Neural progenitor cell (in vitro differentiated cells): ENCODE measurements at regions not wholly inside any gene's neighbourhood (a gene's known extent, or its start where the extent isn't known, plus 50 kb on each side); places are given as distances from the start of the nearest gene placed in this dataset.

Experiments
- DNase-seq: peaks from one replicate; pipeline ENCODE4 v3.0.0-alpha.2; 2016; ENCODE audit warnings: low spot score
- H2AFZ ChIP-seq: fragments of 200-600 bp; sonication (generic); replicated peaks from 2 replicates; pipeline ENCODE4 v1.6.1; 2016; ENCODE audit warnings: antibody characterized with exemption
- H3F3A ChIP-seq: fragments of 200-600 bp; sonication (generic); 2 replicates; pipeline ENCODE4 v1.6.1; 2016; ENCODE audit warnings: antibody characterized with exemption, low read depth
- H3K27ac ChIP-seq: fragments of 200-600 bp; sonication (generic); 2 replicates; pipeline ENCODE4 v1.5.1; 2016; ENCODE audit warnings: mild to moderate bottlenecking
- H3K27me3 ChIP-seq: fragments of 200-600 bp; sonication (generic); 2 replicates; pipeline ENCODE4 v1.6.1; 2016; ENCODE audit warnings: mild to moderate bottlenecking, moderate library complexity
- H3K36me3 ChIP-seq: fragments of 200-600 bp; sonication (generic); 2 replicates; pipeline ENCODE4 v1.5.1; 2016
- H3K4me1 ChIP-seq: fragments of 200-600 bp; sonication (generic); 2 replicates; pipeline ENCODE4 v1.6.1; 2016; ENCODE audit warnings: mixed run types
- H3K4me2 ChIP-seq: fragments of 200-600 bp; sonication (generic); 2 replicates; pipeline ENCODE4 v1.6.1; 2016
- H3K4me3 ChIP-seq: fragments of 200-600 bp; sonication (generic); 2 replicates; pipeline ENCODE4 v1.5.1; 2016
- H3K79me2 ChIP-seq: fragments of 200-600 bp; sonication (generic); 2 replicates; pipeline ENCODE4 v1.6.1; 2016; ENCODE audit warnings: low read depth
- H3K9ac ChIP-seq: fragments of 200-600 bp; sonication (generic); 2 replicates; pipeline ENCODE4 v1.6.1; 2016
- H3K9me3 ChIP-seq: fragments of 200-600 bp; sonication (generic); 2 replicates; pipeline ENCODE4 v1.5.1; 2016; ENCODE audit warnings: low read depth
- H4K20me1 ChIP-seq: fragments of 200-600 bp; sonication (generic); 2 replicates; pipeline ENCODE4 v1.6.1; 2016; ENCODE audit warnings: low read depth
- H3K27ac Mint-ChIP-seq: 3 replicates; pipeline ENCODE4 v1.8.0; 2021; ENCODE audit warnings: mixed read lengths
- H3K27me3 Mint-ChIP-seq: 2 replicates; pipeline ENCODE4 v1.8.0; 2022; ENCODE audit warnings: low read depth, mild to moderate bottlenecking, inconsistent platforms, moderate library complexity, mixed read lengths; ENCODE audit not compliant: insufficient read depth
- H3K36me3 Mint-ChIP-seq: 3 replicates; pipeline ENCODE4 v1.8.0; 2021; ENCODE audit warnings: mixed read lengths
- H3K4me1 Mint-ChIP-seq: 3 replicates; pipeline ENCODE4 v1.8.0; 2021; ENCODE audit warnings: mixed read lengths
- H3K4me3 Mint-ChIP-seq: 3 replicates; pipeline ENCODE4 v1.8.0; 2021; ENCODE audit warnings: mild to moderate bottlenecking, moderate library complexity, mixed read lengths
- H3K9me3 Mint-ChIP-seq: 3 replicates; pipeline ENCODE4 v1.8.0; 2020; ENCODE audit warnings: mixed read lengths
- EZH2 ChIP-seq: fragments of 200-600 bp; sonication (generic); IDR thresholded peaks from 2 replicates; pipeline ENCODE4 v1.6.1; 2017; ENCODE audit warnings: antibody characterized with exemption, mild to moderate bottlenecking, moderate library complexity
- EZH2phosphoT487 ChIP-seq: fragments of 200-600 bp; sonication (generic); IDR thresholded peaks from 2 replicates; pipeline ENCODE4 v1.6.1; 2017; ENCODE audit warnings: antibody characterized with exemption
- TF ChIP-seq, protein P1 (sequence below): fragments of 200-600 bp; sonication (generic); IDR thresholded peaks from 2 replicates; pipeline ENCODE4 v1.5.1; 2017; ENCODE audit warnings: antibody characterized with exemption, mild to moderate bottlenecking

DNA sequence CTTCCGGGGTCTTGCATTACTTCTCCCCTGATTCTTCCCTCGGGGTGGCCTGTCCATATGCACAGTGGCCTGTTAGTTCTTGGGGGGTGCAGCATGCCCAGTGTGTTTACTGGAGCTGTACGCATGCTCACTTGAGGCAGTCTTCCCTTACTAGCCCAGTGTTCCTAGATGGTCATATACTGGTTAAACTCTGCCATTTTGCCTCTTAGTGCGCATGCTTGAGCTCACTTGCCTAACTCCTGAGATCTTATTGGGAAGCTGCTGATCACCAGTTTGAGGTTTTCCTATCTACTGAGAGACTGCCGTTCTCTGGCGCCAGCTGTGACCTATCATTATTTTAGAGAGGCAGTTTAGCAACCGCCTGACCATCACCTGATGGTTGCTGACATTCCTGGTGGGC, 571.2 kb downstream of the ADCYAP1 start:
- Histone ChIP-seq H4K20me1 (no peaks in the 10 kb centered on the region), H3K36me3 (no peaks in the 10 kb centered on the region), H3K4me1 (no peaks in the 10 kb centered on the region), H3F3A (no peaks in the 10 kb centered on the region), H2AFZ (no peak overlapping the region), H3K9ac (no peak overlapping the region), H3K27me3 (no peaks in the 10 kb centered on the region), H3K27ac (no peak overlapping the region), H3K4me2 (no peak overlapping the region), H3K9me3 (no peaks in the 10 kb centered on the region), H3K4me3 (no peak overlapping the region), H3K79me2 (no peaks in the 10 kb centered on the region)
- no peak overlapping the region for H3K27ac Mint-ChIP-seq
- H3K4me3 Mint-ChIP-seq = no peak overlapping the region
- no peak for TF ChIP-seq EZH2
- TF ChIP-seq EZH2phosphoT487 = no peak
- TF ChIP-seq, protein P1, sequence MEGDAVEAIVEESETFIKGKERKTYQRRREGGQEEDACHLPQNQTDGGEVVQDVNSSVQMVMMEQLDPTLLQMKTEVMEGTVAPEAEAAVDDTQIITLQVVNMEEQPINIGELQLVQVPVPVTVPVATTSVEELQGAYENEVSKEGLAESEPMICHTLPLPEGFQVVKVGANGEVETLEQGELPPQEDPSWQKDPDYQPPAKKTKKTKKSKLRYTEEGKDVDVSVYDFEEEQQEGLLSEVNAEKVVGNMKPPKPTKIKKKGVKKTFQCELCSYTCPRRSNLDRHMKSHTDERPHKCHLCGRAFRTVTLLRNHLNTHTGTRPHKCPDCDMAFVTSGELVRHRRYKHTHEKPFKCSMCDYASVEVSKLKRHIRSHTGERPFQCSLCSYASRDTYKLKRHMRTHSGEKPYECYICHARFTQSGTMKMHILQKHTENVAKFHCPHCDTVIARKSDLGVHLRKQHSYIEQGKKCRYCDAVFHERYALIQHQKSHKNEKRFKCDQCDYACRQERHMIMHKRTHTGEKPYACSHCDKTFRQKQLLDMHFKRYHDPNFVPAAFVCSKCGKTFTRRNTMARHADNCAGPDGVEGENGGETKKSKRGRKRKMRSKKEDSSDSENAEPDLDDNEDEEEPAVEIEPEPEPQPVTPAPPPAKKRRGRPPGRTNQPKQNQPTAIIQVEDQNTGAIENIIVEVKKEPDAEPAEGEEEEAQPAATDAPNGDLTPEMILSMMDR = no peak
- H3K36me3 Mint-ChIP-seq = no peaks in the 10 kb centered on the region
- no peaks in the 10 kb centered on the region for H3K4me1 Mint-ChIP-seq
- no peak for DNase-seq
- no peaks in the 10 kb centered on the region for H3K27me3 Mint-ChIP-seq
- H3K9me3 Mint-ChIP-seq = no peaks in the 10 kb centered on the region

DNA sequence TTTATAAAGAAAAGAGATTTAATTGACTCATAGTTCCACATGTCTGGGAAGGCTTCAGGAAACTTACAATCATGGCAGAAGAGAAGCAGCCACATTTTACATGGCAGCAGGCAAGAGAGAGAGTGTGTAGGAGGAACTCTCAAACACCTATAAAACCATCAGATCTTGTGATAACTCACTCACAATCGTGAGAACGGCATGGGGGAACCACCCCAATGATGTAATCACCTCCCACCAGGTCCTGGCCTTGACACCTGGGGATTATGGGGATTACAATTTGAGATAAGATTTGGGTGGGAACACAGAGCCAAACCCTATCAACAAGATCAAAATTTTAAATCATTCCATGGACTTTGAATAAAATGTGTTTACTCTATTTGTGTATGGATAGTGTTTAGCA, 575.6 kb downstream of the ADCYAP1 start:
- Mint-ChIP-seq H3K4me1 (no peaks in the 10 kb centered on the region), H3K36me3 (no peaks in the 10 kb centered on the region), H3K27me3 (no peaks in the 10 kb centered on the region), H3K27ac (no peak overlapping the region), H3K4me3 (no peak overlapping the region), H3K9me3 (no peaks in the 10 kb centered on the region)
- no peak overlapping the region for H3K4me2 ChIP-seq
- H2AFZ ChIP-seq = no peak overlapping the region
- no peaks in the 10 kb centered on the region for H3K79me2 ChIP-seq
- H3K9ac ChIP-seq = no peak overlapping the region
- H3K27me3 ChIP-seq = no peaks in the 10 kb centered on the region
- no peaks in the 10 kb centered on the region for H3F3A ChIP-seq
- no peaks in the 10 kb centered on the region for H3K9me3 ChIP-seq
- no peak overlapping the region for H3K4me3 ChIP-seq
- no peak overlapping the region for H3K27ac ChIP-seq
- TF ChIP-seq EZH2phosphoT487 = no peak
- no peak for TF ChIP-seq EZH2
- TF ChIP-seq, protein P1 = no peak
- no peak for DNase-seq
- no peaks in the 10 kb centered on the region for H4K20me1 ChIP-seq
- no peaks in the 10 kb centered on the region for H3K4me1 ChIP-seq
- H3K36me3 ChIP-seq = no peaks in the 10 kb centered on the region

DNA sequence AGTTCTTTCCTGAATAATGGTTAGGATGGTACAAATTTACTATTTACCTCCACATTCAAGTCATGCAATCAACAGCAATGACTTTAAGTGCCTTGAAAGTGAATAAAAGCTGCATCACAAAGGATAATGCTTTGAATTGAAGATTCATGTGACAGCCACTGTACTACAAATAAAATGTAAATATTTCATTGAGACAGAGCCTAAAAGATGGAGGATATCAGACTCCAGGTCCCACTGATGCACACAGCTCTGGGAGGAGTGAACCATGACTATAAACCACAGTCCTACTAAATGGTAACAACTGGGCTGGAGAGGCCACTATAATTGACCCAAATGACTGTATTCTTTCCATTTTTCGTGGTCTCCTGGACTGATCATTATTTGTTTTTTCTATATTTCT, 576.9 kb downstream of the ADCYAP1 start:
- no peak overlapping the region for H3K27ac ChIP-seq
- no peak overlapping the region for H2AFZ ChIP-seq
- no peak overlapping the region for H3K9ac ChIP-seq
- no peaks in the 10 kb centered on the region for H3K79me2 ChIP-seq
- Mint-ChIP-seq H3K27ac (no peak overlapping the region), H3K4me1 (no peaks in the 10 kb centered on the region), H3K27me3 (no peaks in the 10 kb centered on the region), H3K4me3 (no peak overlapping the region), H3K9me3 (no peaks in the 10 kb centered on the region), H3K36me3 (no peaks in the 10 kb centered on the region)
- H3K9me3 ChIP-seq = no peaks in the 10 kb centered on the region
- no peak for DNase-seq
- H3F3A ChIP-seq = no peaks in the 10 kb centered on the region
- no peaks in the 10 kb centered on the region for H3K4me1 ChIP-seq
- no peak overlapping the region for H3K4me2 ChIP-seq
- no peak overlapping the region for H3K4me3 ChIP-seq
- H3K36me3 ChIP-seq = no peaks in the 10 kb centered on the region
- no peaks in the 10 kb centered on the region for H4K20me1 ChIP-seq
- TF ChIP-seq, protein P1 = no peak
- no peak for TF ChIP-seq EZH2phosphoT487
- TF ChIP-seq EZH2 = no peak
- no peaks in the 10 kb centered on the region for H3K27me3 ChIP-seq

DNA sequence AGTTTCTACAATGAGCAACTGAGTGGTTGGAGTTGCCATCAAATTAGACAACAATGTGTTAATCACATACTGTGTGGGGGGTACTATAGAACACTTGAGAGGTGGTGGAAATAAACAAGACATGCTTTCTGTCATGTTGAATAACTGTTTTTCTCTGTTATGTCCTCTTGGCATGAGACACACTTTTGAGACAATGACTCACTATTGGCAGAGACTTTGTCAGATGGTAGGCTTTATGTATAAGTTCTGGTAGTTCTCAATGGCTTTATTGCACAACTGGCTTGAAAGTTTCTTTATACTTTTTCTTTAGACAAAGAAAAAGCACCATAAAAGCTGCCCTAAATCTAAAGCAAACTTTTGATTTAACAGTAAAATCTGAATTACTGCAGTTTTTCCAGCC, 578.7 kb downstream of the ADCYAP1 start:
- TF ChIP-seq EZH2phosphoT487 = no peak
- TF ChIP-seq EZH2 = no peak
- TF ChIP-seq, protein P1 = no peak

More for the DNA sequence above, 578.7 kb downstream of the ADCYAP1 start:
- Histone ChIP-seq H3K9me3 (no peaks in the 10 kb centered on the region), H3K9ac (no peak overlapping the region), H3K79me2 (no peaks in the 10 kb centered on the region), H3K4me3 (no peak overlapping the region), H3K27ac (no peak overlapping the region), H3F3A (no peaks in the 10 kb centered on the region), H2AFZ (no peak overlapping the region), H3K27me3 (no peaks in the 10 kb centered on the region), H4K20me1 (no peaks in the 10 kb centered on the region), H3K4me2 (no peak overlapping the region), H3K4me1 (no peaks in the 10 kb centered on the region), H3K36me3 (no peaks in the 10 kb centered on the region)
- no peak for DNase-seq
- H3K4me1 Mint-ChIP-seq = no peaks in the 10 kb centered on the region
- peaks cover 3% of the 10 kb centered on the region for H3K27me3 Mint-ChIP-seq
- H3K4me3 Mint-ChIP-seq = no peak overlapping the region
- no peaks in the 10 kb centered on the region for H3K9me3 Mint-ChIP-seq
- H3K36me3 Mint-ChIP-seq = no peaks in the 10 kb centered on the region
- no peak overlapping the region for H3K27ac Mint-ChIP-seq
